Keratinocyte (primary cell): ENCODE measurements at regions not wholly inside any gene's neighbourhood (a gene's known extent, or its start where the extent isn't known, plus 50 kb on each side); places are given as distances from the start of the nearest gene placed in this dataset.
"Not testable (repeated sequence)": the region's sequence is repeated elsewhere in the genome, so short reads cannot be mapped to it uniquely, and the experiment has no call there.

Experiments used
- DNase-seq: peaks from one replicate; pipeline ENCODE4 v3.0.0-alpha.2; 2011; ENCODE audit warnings: low read depth, missing footprints, low spot score
- FAIRE-seq: peaks from 2 replicates; lab custom pipeline; 2011; peaks lifted over from hg19 to GRCh38; lab: Jason Lieb, UNC
- H2AFZ ChIP-seq: 2 replicates; pipeline ENCODE4 v1.6.0; 2012; ENCODE audit warnings: low read length, control low read depth, inconsistent platforms; ENCODE audit not compliant: control insufficient read depth
- H3K27ac ChIP-seq: 2 replicates; pipeline ENCODE4 v1.5.1; 2011; ENCODE audit warnings: low read length; ENCODE audit not compliant: control insufficient read depth, insufficient read depth
- H3K27me3 ChIP-seq: 3 replicates; pipeline ENCODE4 v1.6.0; 2011; ENCODE audit warnings: low read length; ENCODE audit not compliant: control insufficient read depth, insufficient read depth; ENCODE audit errors: extremely low read depth
- H3K36me3 ChIP-seq, 2 experiments: 2 replicates in 1 of 2; 3 replicates in 1 of 2; pipeline ENCODE4 v1.5.1; 2011; ENCODE audit warnings: low read length in 2 of 2, mild to moderate bottlenecking in 1 of 2; ENCODE audit not compliant: control insufficient read depth in 2 of 2, insufficient read depth in 2 of 2; ENCODE audit errors: extremely low read depth in 1 of 2
- H3K4me1 ChIP-seq: 3 replicates; pipeline ENCODE4 v1.5.1; 2011; ENCODE audit warnings: low read length; ENCODE audit not compliant: control insufficient read depth, insufficient read depth; ENCODE audit errors: extremely low read depth
- H3K4me2 ChIP-seq: 3 replicates; pipeline ENCODE4 v1.6.0; 2011; ENCODE audit warnings: low read depth, low read length; ENCODE audit not compliant: control insufficient read depth, insufficient read depth; ENCODE audit errors: extremely low read depth
- H3K4me3 ChIP-seq, 3 experiments: fragments of 200-600 bp in 1 of 3; sonication (generic) in 1 of 3; 2 replicates in 2 of 3; 3 replicates in 1 of 3; pipeline ENCODE4 v1.5.1; 2011 to 2016; ENCODE audit warnings: low read length in 3 of 3, mild to moderate bottlenecking in 3 of 3, control low read depth in 2 of 3, inconsistent platforms in 1 of 3, low read depth in 1 of 3, mixed read lengths in 1 of 3, mixed run types in 1 of 3, moderate library complexity in 1 of 3; ENCODE audit not compliant: control insufficient read depth in 2 of 3, insufficient read depth in 2 of 3; ENCODE audit errors: extremely low read depth in 1 of 3
- H3K79me2 ChIP-seq: 2 replicates; pipeline ENCODE4 v1.6.0; 2012; ENCODE audit warnings: low read length; ENCODE audit not compliant: control insufficient read depth, insufficient read depth
- H3K9ac ChIP-seq: 3 replicates; pipeline ENCODE4 v1.6.0; 2011; ENCODE audit warnings: low read length; ENCODE audit not compliant: control insufficient read depth, insufficient read depth; ENCODE audit errors: extremely low read depth
- H3K9me1 ChIP-seq: 3 replicates; pipeline ENCODE4 v1.6.0; 2011; ENCODE audit warnings: low read length; ENCODE audit not compliant: control insufficient read depth, insufficient read depth; ENCODE audit errors: extremely low read depth
- H3K9me3 ChIP-seq: 2 replicates; pipeline ENCODE4 v1.5.1; 2012; ENCODE audit warnings: low read depth, low read length; ENCODE audit not compliant: control insufficient read depth
- H4K20me1 ChIP-seq: 3 replicates; pipeline ENCODE4 v1.6.0; 2011; ENCODE audit warnings: low read length; ENCODE audit not compliant: control insufficient read depth, insufficient read depth; ENCODE audit errors: extremely low read depth
- EZH2 ChIP-seq: IDR thresholded peaks from one replicate; pipeline ENCODE4 v1.6.1; 2012; ENCODE audit warnings: inconsistent platforms, mild to moderate bottlenecking, low read length, moderate library complexity
- dilution Hi-C: fragments of 300-500 bp; cut with MboI; formaldehyde crosslinking; loops from one replicate; pipeline ENCODE4 v1.7.0; 2020; ENCODE audit warnings: low sequenced_read_pairs; ENCODE audit not compliant: extremely low pct_ligation_motif_present
- TF ChIP-seq, protein P1 (sequence below), 3 experiments: IDR thresholded peaks in 1 of 3; conservative IDR thresholded peaks in 1 of 3; optimal IDR thresholded peaks in 1 of 3; 2 replicates in 2 of 3; 3 replicates in 1 of 3; pipeline versions ENCODE3 to v1.5.1; 2011; ENCODE audit warnings: low read length in 3 of 3, mild to moderate bottlenecking in 3 of 3, moderate library complexity in 2 of 3, control low read depth in 1 of 3, inconsistent platforms in 1 of 3; ENCODE audit not compliant: insufficient read depth in 2 of 3; ENCODE audit errors: extremely low read depth in 1 of 3

DNA sequence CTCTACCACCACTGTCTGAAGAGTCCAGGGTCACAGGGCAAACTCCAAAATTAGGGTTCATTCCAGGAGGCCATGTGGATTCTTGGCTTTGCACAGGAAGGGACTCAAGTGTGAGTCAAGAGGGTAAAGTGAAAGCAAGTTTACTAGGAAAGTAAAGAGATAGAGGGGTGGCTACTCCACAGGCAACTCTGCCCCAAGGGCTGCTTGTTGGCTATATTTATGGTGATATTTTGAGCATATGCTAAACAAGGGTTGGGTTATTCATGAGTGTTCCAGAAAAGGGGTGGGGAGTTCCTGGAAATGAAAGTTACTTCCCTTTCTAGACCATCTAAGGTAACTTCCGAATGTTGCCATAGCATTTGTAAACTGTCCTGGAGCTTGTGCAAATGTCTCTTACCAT lies 1222.0 kb upstream of the TENM3 start:
- Histone ChIP-seq H3K4me2 (no peak overlapping the region), H3K4me3 (no peak overlapping the region), H3K36me3 (no peaks in the 10 kb centered on the region), H3K27ac (no peak overlapping the region), H2AFZ (no peak overlapping the region), H3K9me3 (no peaks in the 10 kb centered on the region), H3K9ac (no peak overlapping the region), H3K27me3 (no peaks in the 10 kb centered on the region), H4K20me1 (no peaks in the 10 kb centered on the region), H3K4me1 (no peaks in the 10 kb centered on the region), H3K79me2 (no peaks in the 10 kb centered on the region), H3K9me1 (no peaks in the 10 kb centered on the region)
- DNase-seq (no peak), FAIRE-seq (no peak)
- TF ChIP-seq, protein P1, sequence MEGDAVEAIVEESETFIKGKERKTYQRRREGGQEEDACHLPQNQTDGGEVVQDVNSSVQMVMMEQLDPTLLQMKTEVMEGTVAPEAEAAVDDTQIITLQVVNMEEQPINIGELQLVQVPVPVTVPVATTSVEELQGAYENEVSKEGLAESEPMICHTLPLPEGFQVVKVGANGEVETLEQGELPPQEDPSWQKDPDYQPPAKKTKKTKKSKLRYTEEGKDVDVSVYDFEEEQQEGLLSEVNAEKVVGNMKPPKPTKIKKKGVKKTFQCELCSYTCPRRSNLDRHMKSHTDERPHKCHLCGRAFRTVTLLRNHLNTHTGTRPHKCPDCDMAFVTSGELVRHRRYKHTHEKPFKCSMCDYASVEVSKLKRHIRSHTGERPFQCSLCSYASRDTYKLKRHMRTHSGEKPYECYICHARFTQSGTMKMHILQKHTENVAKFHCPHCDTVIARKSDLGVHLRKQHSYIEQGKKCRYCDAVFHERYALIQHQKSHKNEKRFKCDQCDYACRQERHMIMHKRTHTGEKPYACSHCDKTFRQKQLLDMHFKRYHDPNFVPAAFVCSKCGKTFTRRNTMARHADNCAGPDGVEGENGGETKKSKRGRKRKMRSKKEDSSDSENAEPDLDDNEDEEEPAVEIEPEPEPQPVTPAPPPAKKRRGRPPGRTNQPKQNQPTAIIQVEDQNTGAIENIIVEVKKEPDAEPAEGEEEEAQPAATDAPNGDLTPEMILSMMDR (optimal IDR thresholded peaks at IDR 0.05 in 1 of 3, IDR thresholded peaks at IDR 0.05 in 1 of 3, conservative IDR thresholded peaks at IDR 0.05 in 1 of 3; ENCODE audit: extremely low read depth in 1 of 3, insufficient read depth in 2 of 3, low read length in 3 of 3) = no peak
- TF ChIP-seq EZH2 = no peak
- dilution Hi-C loops = no loop called here

DNA sequence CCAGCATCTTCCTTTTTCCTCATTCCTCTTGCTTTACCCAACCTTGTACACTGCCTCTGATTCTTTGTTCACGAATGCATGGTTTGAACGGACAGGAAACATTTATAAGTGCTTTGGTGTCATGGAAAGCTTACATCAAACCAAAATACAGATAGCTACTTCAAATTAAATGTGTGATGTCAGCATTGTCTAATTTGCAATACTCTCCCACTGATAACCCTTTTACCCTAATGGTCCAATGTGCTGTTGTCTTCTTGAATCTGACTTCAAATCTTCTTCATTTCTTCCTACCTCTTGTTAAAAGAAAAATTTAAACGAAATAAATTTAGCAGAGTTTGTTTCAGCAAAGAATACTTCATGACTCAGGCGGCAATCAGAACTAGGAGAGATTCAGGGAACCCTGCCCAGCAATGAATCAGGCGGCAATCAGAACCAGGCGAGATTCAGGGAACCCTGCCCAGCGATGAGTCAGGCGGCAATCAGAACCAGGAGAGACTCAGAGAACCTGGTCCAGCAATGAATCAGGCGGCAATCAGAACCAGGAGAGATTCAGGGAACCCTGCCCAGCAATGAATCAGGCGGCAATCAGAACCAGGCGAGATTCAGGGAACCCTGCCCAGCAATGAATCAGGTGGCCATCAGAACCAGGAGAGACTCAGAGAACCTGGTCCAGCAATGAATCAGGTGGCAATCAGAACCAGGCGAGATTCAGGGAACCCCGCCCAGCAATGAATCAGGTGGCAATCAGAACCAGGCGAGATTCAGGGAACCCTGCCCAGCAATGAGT lies 1212.9 kb upstream of the TENM3 start:
- H3K9me1 ChIP-seq, H3K79me2 ChIP-seq, FAIRE-seq, dilution Hi-C loops, H3K9ac ChIP-seq, H2AFZ ChIP-seq, H3K4me2 ChIP-seq, H3K27me3 ChIP-seq, H3K36me3 ChIP-seq, H3K27ac ChIP-seq, DNase-seq, H3K4me1 ChIP-seq, H3K4me3 ChIP-seq, H3K9me3 ChIP-seq, H4K20me1 ChIP-seq: not testable (repeated sequence)

DNA sequence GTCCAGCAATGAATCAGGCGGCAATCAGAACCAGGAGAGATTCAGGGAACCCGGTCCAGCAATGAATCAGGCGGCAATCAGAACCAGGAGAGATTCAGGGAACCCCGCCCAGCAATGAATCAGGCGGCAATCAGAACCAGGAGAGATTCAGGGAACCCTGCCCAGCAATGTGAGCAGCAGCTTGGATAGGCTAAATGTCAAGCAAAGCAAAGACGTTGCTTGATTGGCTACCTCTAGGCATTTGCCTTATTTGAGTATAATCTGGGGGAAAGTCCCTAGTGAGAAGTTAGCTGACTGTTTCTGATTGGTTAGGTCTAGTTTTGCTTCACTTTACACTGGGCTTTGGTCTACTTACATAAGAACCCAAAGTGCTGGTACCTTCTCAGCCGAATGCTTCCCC lies 1212.2 kb upstream of the TENM3 start:
- FAIRE-seq (no peak), DNase-seq (no peak)
- no peak overlapping the region for H3K9ac ChIP-seq
- no peaks in the 10 kb centered on the region for H3K36me3 ChIP-seq
- H2AFZ ChIP-seq = no peak overlapping the region
- TF ChIP-seq, protein P1 (optimal IDR thresholded peaks at IDR 0.05 in 1 of 3, IDR thresholded peaks at IDR 0.05 in 1 of 3, conservative IDR thresholded peaks at IDR 0.05 in 1 of 3; ENCODE audit: extremely low read depth in 1 of 3, insufficient read depth in 2 of 3, low read length in 3 of 3) = no peak
- no peak for TF ChIP-seq EZH2
- H3K27ac ChIP-seq = no peak overlapping the region
- no peaks in the 10 kb centered on the region for H3K9me1 ChIP-seq
- H3K4me1 ChIP-seq = no peaks in the 10 kb centered on the region
- dilution Hi-C loops = no loop called here
- H3K4me3 ChIP-seq = no peak overlapping the region
- H3K27me3 ChIP-seq = no peaks in the 10 kb centered on the region
- no peaks in the 10 kb centered on the region for H3K9me3 ChIP-seq
- no peak overlapping the region for H3K4me2 ChIP-seq
- no peaks in the 10 kb centered on the region for H4K20me1 ChIP-seq
- H3K79me2 ChIP-seq = no peaks in the 10 kb centered on the region
